ENCODE measurements at regions not wholly inside any gene's neighbourhood (a gene's known extent, or its start where the extent isn't known, plus 50 kb on each side); places are given as distances from the start of the nearest gene placed in this dataset.

DNA sequence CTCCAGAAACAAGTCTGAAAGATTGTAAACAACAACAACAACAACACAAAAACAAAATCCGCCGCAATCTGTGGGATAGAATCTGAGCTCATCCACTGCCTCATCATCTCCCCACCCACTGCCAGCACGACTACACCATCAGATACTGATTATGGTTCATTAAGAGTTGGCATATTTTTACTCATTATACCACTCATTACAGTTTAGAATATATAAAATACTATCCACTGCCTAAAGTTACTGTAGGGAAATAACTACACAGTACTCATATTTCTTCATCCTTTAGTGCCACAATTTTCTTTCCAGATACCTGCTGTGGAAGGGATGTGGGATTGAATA is 152.5 kb upstream of the PEX5L start:
- no peak for DNase-seq (ENCODE audit: low read depth)
- no peak for TF ChIP-seq CTCF (IDR thresholded peaks at IDR 0.05; ENCODE audit: low read depth, low read length, missing control alignments)
- no peak overlapping the region for H3K4me3 ChIP-seq (ENCODE audit: low read depth, low read length)
- in situ Hi-C loops (cut with HindIII; ENCODE audit: low sequenced_read_pairs) = no loop called here

DNA sequence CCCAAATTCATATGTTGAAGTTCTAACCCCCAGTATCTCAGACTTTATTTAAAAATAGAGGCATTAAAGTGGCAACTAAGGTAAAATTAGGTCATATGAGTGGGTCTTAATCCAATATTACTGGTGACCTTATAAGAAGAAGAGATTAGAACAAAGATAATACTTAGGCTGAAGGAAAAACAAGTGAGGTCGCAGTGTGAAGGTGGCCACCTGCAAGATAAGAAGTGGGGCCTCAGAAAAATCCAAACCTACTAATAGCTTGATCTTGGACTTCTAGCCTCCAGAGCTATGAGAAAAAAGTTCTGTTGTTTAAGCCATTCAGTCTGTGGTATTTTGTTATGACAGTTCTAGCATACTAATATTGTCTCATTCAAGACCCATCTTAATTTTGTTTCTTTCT is 159.9 kb upstream of the PEX5L start:
- no peak for TF ChIP-seq CTCF (IDR thresholded peaks at IDR 0.05; ENCODE audit: low read depth, low read length, missing control alignments)
- in situ Hi-C loops (cut with HindIII; ENCODE audit: low sequenced_read_pairs) = no loop called here
- no peak overlapping the region for H3K4me3 ChIP-seq (ENCODE audit: low read depth, low read length)

DNA sequence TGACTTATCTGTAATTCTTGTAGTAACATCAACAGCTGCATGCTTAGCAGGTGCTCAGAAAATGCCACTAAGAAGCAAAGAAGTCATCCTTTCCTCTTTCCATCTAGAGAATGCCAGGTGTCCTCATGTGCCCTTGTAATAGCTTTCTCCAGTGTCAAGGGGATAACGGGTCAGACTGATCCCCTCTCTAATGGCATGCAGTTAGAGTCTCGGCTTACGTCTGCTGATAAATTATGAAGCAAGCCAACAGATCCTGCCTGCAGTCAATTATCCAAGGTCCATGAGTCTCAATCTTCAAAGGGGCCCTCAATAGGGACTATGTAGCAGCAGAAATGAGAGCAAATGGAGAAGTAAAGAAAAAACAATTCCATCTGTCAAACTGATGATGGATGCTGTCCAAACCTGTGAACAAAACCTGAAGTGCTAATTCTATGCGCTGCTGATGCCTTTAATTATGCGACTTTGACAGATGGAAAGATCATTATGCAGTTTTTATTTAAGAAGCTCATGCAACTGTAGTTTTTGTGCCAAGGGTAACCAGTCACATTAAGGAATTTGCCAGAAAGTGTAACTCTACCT is 162.8 kb upstream of the PEX5L start:
- no peak for DNase-seq (ENCODE audit: low read depth)
- H3K4me3 ChIP-seq (ENCODE audit: low read depth, low read length) = no peak overlapping the region
- in situ Hi-C loops (cut with HindIII; ENCODE audit: low sequenced_read_pairs) = no loop called here
- TF ChIP-seq CTCF (IDR thresholded peaks at IDR 0.05; ENCODE audit: low read depth, low read length, missing control alignments) = no peak

More for the DNA sequence above, 159.9 kb upstream of the PEX5L start:
- DNase-seq (ENCODE audit: low read depth) = no peak

DNA sequence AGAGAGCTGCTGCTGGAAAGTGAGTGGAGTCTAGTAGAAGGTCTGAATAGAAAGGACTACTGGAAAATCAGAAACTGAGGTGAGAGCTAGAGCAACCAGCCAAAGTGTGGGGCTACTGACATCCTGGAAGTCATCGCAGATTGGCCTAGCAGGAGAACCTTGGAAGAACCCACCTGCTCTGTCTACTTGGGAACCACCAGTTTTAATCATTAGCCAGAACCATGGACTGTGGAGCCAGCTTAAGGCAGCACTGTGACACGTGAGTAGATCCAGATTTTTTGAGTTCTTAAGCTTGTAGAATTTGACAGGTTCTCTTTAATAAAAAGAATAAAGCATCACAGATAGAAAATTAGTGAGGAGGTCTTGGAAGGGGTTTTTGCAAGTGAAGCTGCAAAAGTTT is 179.1 kb upstream of the PEX5L start:
- no peak for TF ChIP-seq CTCF (IDR thresholded peaks at IDR 0.05; ENCODE audit: low read depth, low read length, missing control alignments)
- no peak overlapping the region for H3K4me3 ChIP-seq (ENCODE audit: low read depth, low read length)
- in situ Hi-C loops (cut with HindIII; ENCODE audit: low sequenced_read_pairs) = no loop called here
- no peak for DNase-seq (ENCODE audit: low read depth)

DNA sequence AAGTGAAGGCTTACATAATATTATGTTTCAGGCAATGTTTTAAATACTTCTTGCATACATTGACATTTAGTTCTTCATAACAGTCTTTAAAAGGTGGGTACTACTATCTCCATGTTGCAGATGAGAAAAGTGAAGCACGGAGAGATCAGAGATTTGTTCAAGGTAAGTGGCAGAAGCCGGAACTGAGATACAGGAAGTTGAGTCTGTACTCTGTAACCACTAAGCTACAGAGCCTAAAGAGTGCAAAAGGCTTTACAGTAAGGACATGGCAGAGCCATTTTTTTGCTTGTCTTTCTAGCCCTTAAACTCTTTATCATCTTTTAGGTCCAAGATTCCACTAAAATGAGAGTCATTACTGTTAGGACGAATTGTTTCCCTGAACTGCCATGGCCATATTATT is 186.5 kb upstream of the PEX5L start:
- no peak for TF ChIP-seq CTCF (IDR thresholded peaks at IDR 0.05; ENCODE audit: low read depth, low read length, missing control alignments)
- no peak overlapping the region for H3K4me3 ChIP-seq (ENCODE audit: low read depth, low read length)
- no peak for DNase-seq (ENCODE audit: low read depth)
- in situ Hi-C loops (cut with HindIII; ENCODE audit: low sequenced_read_pairs) = no loop called here

DNA sequence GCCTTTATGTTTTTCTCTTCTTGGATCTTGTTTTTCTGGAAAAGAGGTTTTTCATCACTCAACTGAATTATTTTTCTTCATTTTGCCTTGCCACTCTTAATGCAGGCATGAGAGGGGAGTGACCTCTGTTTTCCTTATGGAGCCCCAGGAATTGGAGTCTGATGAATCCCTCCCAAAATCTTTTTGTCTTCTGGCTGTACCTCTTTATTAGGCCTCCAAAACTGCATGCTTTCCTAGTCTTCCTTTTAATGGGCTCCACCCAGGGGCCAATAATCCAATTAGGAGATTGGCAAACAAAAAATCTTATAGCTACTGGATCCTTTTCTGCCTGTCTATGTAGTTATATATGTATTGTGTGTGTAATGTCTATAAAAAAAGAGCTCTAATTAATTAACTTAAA is 192.4 kb upstream of the PEX5L start:
- no peak for TF ChIP-seq CTCF (IDR thresholded peaks at IDR 0.05; ENCODE audit: low read depth, low read length, missing control alignments)
- DNase-seq (ENCODE audit: low read depth) = no peak
- in situ Hi-C loops (cut with HindIII; ENCODE audit: low sequenced_read_pairs) = no loop called here
- H3K4me3 ChIP-seq (ENCODE audit: low read depth, low read length) = no peak overlapping the region

DNA sequence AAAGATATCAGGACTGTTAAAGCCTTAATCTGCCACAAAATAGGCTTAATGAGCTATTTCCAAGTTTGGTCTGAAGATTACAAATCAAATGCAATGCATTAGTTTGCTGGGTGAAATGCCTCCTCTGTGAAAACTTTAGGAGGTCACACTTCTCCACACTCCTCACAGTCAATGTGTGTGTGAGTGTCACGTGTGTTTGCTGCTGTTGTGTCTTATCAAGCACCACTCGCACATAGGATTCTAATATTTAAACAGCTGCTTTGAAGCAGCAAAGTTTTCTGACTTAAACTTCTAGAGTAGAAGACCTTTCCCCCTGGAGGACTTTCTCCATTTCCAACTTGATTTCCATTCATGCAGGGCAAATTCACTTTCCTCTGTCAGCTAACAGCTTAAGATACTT is 203.2 kb upstream of the PEX5L start:
- in situ Hi-C loops (cut with HindIII; ENCODE audit: low sequenced_read_pairs) = no loop called here

More for the DNA sequence above, 203.2 kb upstream of the PEX5L start:
- no peak for TF ChIP-seq CTCF (IDR thresholded peaks at IDR 0.05; ENCODE audit: low read depth, low read length, missing control alignments)
- no peak overlapping the region for H3K4me3 ChIP-seq (ENCODE audit: low read depth, low read length)
- no peak for DNase-seq (ENCODE audit: low read depth)
